ENCODE measurements at regions not wholly inside any gene's neighbourhood (a gene's known extent, or its start where the extent isn't known, plus 50 kb on each side); places are given as distances from the start of the nearest gene placed in this dataset.

GRCh38 chr4:138561906-138562305 is 319.8 kb upstream of the SLC7A11 start (continued):
- TF ChIP-seq CSRNP3 (CRISPR knock-in tag; IDR thresholded peaks at IDR 0.05) = no peak
- no peak for TF ChIP-seq PATZ1 (CRISPR knock-in tag; IDR thresholded peaks at IDR 0.05; ENCODE audit: borderline replicate concordance)
- TF ChIP-seq ZNF70 (CRISPR knock-in tag; IDR thresholded peaks at IDR 0.05) = no peak

DNA sequence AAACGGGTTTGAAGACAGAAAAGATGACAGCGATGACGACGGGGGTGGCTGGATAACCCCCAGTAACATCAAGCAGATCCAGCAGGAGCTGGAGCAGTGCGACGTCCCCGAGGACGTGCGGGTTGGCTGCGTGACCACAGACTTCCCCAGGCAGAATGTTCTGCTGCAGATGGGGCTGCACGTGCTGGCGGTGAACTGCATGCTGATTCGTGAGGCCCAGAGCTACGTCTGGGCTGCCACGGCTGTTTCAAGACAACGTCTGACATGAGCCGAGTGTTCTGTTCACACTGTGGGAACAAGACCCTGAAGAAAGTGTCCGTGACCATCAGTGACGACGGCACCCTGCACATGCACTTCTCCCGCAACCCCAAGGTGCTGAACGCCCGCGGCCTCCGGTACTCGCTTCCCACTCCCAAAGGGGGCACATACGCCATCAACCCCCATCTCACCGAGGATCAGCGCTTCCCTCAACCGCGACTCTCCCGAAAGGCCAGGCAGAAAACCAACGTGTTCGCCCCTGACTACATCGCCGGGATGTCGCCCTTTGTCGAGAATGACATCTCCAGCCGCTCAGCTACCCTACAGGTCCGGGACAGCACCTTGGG is 319.2 kb upstream of the SLC7A11 start:
- TF ChIP-seq ARNTL (CRISPR knock-in tag; IDR thresholded peaks at IDR 0.05; ENCODE audit: borderline replicate concordance, low read depth) (no peak), RARB (CRISPR knock-in tag; IDR thresholded peaks at IDR 0.05) (no peak), PPARA (CRISPR knock-in tag; IDR thresholded peaks at IDR 0.05; ENCODE audit: borderline replicate concordance) (no peak), ZNF70 (CRISPR knock-in tag; IDR thresholded peaks at IDR 0.05) (no peak), POU6F1 (CRISPR knock-in tag; IDR thresholded peaks at IDR 0.05; ENCODE audit: borderline replicate concordance, low read depth) (no peak), OSR1 (CRISPR knock-in tag; IDR thresholded peaks at IDR 0.05) (no peak), TCF4 (CRISPR knock-in tag; IDR thresholded peaks at IDR 0.05; ENCODE audit: borderline replicate concordance) (no peak), ESRRG (CRISPR knock-in tag; IDR thresholded peaks at IDR 0.05) (no peak), GLIS3 (CRISPR knock-in tag; IDR thresholded peaks at IDR 0.05) (no peak), CREB5 (CRISPR knock-in tag; IDR thresholded peaks at IDR 0.05; ENCODE audit: low read depth) (no peak), CSRNP3 (CRISPR knock-in tag; IDR thresholded peaks at IDR 0.05) (no peak), ZC3H10 (CRISPR knock-in tag; IDR thresholded peaks at IDR 0.05) (no peak), SNAI2 (CRISPR knock-in tag; IDR thresholded peaks at IDR 0.05) (no peak)
- ATAC-seq = no peak

GRCh38 chr4:138560448-138560847 is 318.3 kb upstream of the SLC7A11 start:
- TF ChIP-seq ZFP3 (CRISPR knock-in tag; IDR thresholded peaks at IDR 0.05) (no peak), RARB (CRISPR knock-in tag; IDR thresholded peaks at IDR 0.05) (no peak), ZC3H10 (CRISPR knock-in tag; IDR thresholded peaks at IDR 0.05) (no peak), TOX (CRISPR knock-in tag; IDR thresholded peaks at IDR 0.05; ENCODE audit: borderline replicate concordance) (no peak)
- ATAC-seq = no peak

GRCh38 chr4:138558886-138559285 is 316.7 kb upstream of the SLC7A11 start:
- TF ChIP-seq POU6F1 (CRISPR knock-in tag; IDR thresholded peaks at IDR 0.05; ENCODE audit: borderline replicate concordance, low read depth) (no peak), CSRNP3 (CRISPR knock-in tag; IDR thresholded peaks at IDR 0.05) (no peak), ARNTL (CRISPR knock-in tag; IDR thresholded peaks at IDR 0.05; ENCODE audit: borderline replicate concordance, low read depth) (no peak), TOX (CRISPR knock-in tag; IDR thresholded peaks at IDR 0.05; ENCODE audit: borderline replicate concordance) (no peak), ZNF8 (CRISPR knock-in tag; IDR thresholded peaks at IDR 0.05) (no peak), ESRRG (CRISPR knock-in tag; IDR thresholded peaks at IDR 0.05) (no peak), ISL1 (CRISPR knock-in tag; IDR thresholded peaks at IDR 0.05) (no peak), TCF4 (CRISPR knock-in tag; IDR thresholded peaks at IDR 0.05; ENCODE audit: borderline replicate concordance) (no peak), SNAI2 (CRISPR knock-in tag; IDR thresholded peaks at IDR 0.05) (no peak), ZNF70 (CRISPR knock-in tag; IDR thresholded peaks at IDR 0.05) (no peak), BACH2 (CRISPR knock-in tag; IDR thresholded peaks at IDR 0.05; ENCODE audit: borderline replicate concordance) (no peak), OSR1 (CRISPR knock-in tag; IDR thresholded peaks at IDR 0.05) (no peak)
- no peak for ATAC-seq

Measured in SK-N-SH treated with all-trans-retinoic acid at 6 μM for 48 hours (cell line).